Astrocyte (in vitro differentiated cells and primary cell): ENCODE measurements at regions not wholly inside any gene's neighbourhood (a gene's known extent, or its start where the extent isn't known, plus 50 kb on each side); places are given as distances from the start of the nearest gene placed in this dataset.

Source experiments
- EZH2 ChIP-seq: IDR thresholded peaks from 2 replicates; pipeline ENCODE4 v1.6.1; 2012; ENCODE audit warnings: mild to moderate bottlenecking, low read length, inconsistent platforms; ENCODE audit not compliant: insufficient read depth
- TF ChIP-seq, protein P1 (sequence below): IDR thresholded peaks from 2 replicates; pipeline ENCODE4 v1.5.1; 2011; ENCODE audit warnings: low read depth, mild to moderate bottlenecking, inconsistent platforms, low read length, moderate library complexity; ENCODE audit not compliant: insufficient read depth

DNA sequence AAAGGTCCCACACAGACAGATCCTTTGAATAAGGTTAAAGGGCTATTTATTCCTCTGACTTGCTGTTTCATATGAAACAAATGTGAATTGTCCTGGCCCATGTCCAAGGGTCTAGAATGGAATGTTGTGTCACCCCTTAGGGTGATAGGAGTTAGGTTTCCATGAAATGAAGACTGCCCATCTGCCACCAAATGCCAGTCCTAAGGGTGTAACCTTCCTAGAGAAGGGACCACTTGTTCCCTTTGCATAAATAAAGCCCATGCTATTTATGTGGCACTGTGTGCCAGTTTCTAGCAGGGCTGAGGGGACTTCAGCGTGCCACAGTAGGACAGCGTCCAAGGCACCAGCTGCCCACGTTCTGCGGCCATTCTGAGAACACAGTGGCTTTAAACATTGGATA, 171.3 kb downstream of the ABCA8 start:
- TF ChIP-seq EZH2: no peak
- TF ChIP-seq, protein P1, sequence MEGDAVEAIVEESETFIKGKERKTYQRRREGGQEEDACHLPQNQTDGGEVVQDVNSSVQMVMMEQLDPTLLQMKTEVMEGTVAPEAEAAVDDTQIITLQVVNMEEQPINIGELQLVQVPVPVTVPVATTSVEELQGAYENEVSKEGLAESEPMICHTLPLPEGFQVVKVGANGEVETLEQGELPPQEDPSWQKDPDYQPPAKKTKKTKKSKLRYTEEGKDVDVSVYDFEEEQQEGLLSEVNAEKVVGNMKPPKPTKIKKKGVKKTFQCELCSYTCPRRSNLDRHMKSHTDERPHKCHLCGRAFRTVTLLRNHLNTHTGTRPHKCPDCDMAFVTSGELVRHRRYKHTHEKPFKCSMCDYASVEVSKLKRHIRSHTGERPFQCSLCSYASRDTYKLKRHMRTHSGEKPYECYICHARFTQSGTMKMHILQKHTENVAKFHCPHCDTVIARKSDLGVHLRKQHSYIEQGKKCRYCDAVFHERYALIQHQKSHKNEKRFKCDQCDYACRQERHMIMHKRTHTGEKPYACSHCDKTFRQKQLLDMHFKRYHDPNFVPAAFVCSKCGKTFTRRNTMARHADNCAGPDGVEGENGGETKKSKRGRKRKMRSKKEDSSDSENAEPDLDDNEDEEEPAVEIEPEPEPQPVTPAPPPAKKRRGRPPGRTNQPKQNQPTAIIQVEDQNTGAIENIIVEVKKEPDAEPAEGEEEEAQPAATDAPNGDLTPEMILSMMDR: no peak
